NOMO-1 (cell line): ENCODE measurements at regions not wholly inside any gene's neighbourhood (a gene's known extent, or its start where the extent isn't known, plus 50 kb on each side); places are given as distances from the start of the nearest gene placed in this dataset.

Experiments used
- DNase-seq, 2 experiments: peaks; one replicate each; lab custom pipeline; 2025; ENCODE audit not compliant: unreplicated experiment in 2 of 2; lab: John Stamatoyannopoulos, UW

DNA sequence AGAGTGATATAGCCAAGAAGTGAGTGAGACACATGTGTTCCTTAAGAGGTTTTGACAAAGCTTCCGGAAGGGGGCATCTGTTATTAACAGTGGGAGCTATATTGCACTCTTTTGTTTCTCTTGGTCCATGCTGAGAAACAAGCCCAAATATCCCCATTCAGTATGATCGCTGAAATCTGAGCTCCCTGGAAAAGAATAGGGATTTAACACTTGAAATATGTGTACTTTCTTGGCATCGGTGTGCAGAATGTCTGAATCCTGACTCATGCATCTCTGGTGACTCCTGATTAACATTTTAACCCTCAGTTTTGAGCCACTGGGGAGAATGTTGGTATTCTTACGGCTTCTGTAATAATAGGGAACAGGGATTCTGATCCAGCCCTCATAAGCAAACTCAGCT lies 448.1 kb downstream of the TSN start:
- DNase-seq, result no peak

GRCh38 chr2:122205641-122206040 lies 450.2 kb downstream of the TSN start:
- no peak for DNase-seq

DNA sequence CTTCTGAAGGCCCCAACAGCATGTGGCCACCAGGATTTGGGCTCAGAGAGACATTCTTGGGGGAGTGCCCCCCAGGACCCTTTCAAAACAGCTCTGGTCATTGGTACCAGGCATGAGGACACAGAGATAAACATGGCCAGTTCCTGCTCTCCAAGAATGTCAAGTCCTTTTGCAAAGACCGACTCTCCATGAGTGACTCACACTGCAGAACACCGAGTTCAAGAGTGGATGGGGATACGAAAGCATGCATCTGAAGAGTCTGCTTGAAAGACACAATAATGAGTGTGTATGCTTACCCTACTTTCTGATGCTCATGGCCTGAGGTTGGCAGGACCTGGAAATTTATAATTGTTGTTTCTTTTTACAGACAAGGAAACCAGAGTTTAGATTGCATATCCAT lies 450.6 kb downstream of the TSN start:
- DNase-seq, result no peak

DNA sequence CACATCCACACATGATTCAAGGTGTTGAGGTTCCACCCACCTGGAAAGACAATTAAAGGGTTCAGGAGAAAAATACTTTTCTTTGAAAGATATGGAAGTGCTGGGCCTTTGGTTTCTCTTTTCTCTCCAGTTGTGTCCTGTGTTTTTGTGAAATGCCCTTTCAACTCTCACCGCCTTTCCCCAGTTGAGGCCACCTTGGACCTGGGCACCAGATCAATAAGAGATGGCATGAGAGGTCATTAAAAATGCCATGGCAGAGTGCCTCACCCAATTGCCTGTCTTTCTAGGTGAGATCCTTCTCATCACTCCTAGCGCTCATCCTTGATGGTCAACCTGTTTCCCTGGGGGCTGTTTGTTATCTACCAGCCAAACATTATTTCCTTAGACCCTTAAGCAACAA lies 453.9 kb downstream of the TSN start:
- no peak for DNase-seq

DNA sequence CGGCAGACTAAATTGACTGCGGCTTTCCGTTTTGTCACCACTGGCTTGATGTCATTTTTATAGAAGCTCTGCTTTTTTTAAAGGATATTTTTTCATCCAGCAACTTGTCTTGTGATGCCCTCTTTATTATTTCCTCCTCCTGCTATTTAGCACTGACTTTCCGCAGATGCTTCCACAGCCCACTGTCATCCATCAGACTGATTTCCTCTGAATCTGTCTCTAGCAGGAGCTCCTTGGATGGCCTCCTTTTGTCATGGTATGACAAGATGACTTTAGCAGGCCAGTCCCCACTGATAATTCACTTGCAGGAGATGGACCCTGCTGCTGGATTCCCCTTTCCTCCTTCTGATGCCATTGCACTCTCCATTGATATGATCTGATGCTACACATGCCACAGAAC lies 454.6 kb downstream of the TSN start:
- no peak for DNase-seq

- no peak for DNase-seq
Observed at GRCh38 chr2:122210898-122211856, 455.7 kb downstream of the TSN start.

DNA sequence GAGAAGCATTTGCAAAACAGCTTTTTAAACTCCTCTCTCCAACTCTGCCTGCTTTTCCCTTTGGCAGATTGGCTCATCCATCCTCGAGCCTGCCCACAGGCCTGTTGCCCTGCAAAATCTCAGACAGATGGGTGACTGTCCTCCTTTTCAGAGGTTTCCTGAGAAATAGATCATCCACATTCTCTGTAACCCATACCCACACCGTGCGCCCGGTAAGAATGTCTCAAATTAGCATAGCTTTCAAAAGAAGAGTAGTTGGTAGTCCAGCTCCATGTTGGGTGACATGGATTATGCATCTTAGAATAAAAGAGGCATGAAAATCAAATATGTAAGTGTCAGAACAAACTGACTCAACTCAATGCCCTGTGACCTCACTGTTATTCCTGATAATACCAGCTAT lies 457.9 kb downstream of the TSN start:
- no peak for DNase-seq

- DNase-seq, result no peak
Observed at GRCh38 chr2:122216071-122216470, 460.6 kb downstream of the TSN start.

- no peak for DNase-seq
Observed at GRCh38 chr2:122216901-122217300, 461.4 kb downstream of the TSN start.

DNA sequence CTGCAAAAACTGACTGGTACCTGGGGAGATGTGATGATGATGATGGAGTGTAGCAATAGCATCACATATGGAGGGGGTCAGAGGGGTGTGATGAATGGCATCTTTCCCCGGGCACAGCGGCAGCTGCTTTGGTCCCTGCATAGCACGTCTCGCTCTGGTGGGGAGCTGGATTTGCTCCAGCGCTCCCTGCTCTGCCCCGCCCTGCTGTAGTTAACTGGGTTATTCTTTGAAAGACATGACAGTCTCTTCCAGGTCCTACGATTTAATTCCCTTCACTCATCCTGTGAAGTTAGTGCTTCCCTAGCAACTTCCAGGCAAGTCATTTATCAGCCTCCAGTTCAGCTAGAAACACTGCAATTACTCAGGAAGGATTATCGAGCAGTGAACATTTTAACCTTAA lies 463.1 kb downstream of the TSN start:
- DNase-seq, result no peak

- no peak for DNase-seq
Observed at GRCh38 chr2:122219504-122219903, 464.1 kb downstream of the TSN start.

DNA sequence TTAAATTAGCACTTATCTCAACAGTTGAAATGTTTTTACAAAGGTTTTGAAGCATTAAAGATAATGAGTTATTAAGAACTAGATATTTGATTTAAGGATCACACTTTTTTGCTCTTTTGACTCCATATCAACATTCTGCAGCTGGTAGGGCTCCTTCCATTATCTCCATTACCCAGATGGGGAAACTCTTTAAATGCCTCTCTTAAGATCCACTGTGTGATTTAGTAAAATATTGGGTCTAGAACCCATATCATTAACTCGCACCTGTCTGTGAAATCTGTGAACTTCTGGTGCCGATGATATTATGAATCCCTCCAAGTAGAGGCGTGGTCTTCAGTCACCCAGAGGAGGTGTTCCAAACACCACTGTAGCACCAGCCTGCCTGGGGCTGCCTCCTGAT lies 466.2 kb downstream of the TSN start:
- no peak for DNase-seq

DNA sequence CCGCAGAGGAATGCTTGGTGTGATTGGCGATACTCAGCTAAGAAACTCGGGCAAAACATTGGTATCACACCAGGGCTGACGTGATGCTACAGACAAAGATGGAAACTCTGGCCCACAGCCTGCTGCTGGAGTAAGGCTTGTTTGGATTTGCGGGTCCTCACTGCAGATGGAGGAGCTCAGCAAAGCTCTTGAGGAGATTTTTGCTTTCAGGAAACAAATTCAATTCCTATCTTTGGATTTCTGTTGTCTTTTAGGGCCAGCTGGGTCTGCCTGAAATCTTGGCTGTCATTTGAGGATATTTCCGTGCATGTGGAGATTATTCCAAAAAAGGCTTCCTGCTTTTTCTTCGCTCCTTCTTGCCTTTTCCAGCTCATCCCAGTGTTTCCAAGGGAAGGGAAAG lies 475.8 kb downstream of the TSN start:
- no peak for DNase-seq

GRCh38 chr2:122233372-122233771 lies 477.9 kb downstream of the TSN start:
- DNase-seq, result no peak

DNA sequence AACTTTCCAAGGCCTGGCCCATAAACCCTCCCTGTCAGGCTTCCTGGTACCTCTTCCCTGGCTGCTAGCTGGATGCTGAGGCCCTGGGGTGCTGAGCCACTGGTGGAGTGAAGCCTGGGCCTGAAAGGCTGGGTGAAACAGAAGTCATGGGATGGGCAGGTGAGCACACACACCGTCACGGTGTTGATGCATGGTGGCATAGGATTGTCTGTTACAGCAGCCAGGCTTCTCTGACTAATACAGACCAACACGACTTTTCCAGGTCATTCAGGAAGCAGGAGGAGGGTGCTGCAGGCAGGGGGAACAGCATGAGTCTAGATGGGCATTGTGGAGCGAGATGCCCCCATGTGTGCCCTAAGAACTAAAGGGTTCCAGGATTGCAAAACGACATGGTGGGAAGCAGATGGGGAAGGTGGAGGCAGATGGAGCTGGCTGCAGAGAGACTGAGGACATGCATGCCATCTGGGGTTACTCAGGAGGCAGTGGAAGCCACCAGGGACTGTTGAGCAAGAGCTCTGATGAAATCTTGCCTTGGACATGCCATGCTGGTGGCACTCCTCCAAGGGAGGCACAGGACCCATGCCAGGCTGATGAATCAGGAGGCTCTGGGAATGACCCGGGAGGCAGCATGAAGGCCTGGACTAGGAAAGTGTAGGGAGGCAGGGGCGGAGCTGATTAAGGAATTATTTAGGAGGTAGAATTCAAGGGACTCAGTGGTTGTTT lies 480.9 kb downstream of the TSN start:
- no peak for DNase-seq

- DNase-seq, result no peak
Observed at GRCh38 chr2:122236925-122237324, 481.5 kb downstream of the TSN start.

DNA sequence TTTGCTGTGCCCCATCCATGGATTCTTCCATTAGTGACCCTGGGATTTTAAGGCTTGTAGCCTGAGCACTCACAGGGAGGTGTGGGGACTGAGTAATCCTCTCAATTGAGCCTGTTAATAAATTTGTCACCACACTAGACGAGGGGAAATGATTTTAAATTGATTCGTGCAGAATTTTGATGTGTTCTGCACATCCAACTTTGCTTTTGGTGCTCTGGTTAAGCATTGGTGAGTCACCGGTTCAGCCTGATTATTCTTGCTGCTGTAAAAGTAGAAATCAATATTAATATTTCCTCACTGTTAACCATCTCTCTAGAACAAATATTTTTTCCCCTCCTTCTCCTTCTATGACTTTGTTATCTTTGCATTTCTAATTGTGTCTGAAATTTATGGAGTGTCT lies 482.0 kb downstream of the TSN start:
- DNase-seq, result no peak

DNA sequence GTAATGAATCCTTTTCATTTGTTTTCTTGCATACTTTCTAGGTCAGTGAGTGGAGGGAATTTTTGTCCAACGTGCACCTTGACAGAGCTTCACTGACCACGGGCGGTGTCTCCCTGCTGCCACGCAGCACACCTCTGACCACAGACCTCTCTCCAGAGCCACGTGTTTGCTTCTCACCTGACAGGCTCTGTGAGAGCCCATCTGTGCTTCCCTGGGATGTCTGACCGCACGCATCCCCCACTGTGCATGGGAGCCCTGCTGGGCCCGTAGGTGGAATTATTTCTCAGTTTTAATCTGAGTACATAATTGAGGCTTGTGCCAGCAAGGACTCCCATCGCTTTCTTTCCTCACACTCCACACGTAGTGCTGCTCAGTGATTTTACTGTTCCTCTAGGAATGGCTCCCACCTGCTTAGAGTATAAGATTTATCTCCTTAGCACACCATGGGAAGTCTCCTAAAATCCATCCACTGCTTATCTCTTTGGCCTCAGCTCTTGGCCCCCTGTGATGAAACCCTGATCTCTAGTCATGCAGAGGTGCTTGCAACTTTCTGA lies 482.6 kb downstream of the TSN start:
- no peak for DNase-seq

DNA sequence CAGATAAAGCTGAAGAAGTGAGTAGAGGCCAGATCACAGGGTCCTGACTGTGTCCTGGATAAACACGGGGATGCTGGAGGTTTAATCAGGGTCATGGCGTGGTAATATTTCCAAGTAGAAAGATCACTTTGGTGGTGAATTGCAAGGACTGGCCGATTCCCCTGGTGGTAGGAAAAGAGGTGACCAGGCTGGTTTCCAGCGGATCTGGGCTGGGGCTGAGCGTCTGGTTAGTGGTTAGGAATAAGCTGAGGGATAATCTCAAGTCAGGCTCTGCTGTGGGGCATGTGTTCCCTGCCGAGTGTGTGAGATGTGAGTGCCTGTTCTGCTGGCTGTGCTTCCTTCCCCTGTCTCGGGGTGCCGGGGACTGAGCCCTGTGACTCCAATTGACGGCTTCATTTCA lies 484.0 kb downstream of the TSN start:
- DNase-seq, result no peak

GRCh38 chr2:122244598-122245229 lies 489.3 kb downstream of the TSN start:
- no peak for DNase-seq

DNA sequence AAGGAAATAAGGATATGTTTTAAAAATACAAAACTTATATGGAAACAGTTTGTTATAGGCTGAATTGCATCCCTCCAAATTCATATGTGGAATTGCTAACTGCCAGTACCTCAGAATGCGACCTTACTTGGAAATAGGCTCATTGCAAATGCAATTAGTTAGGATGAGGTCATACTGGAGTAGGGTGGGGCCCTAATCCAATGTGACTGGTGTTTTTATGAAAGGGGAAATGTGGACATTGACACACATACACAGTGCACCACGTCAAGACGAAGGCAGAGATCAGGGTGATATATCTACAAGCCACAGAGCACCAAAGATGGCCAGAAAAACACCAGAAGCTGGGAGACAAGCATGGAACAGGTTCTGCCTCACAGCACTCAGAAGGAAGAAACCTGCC lies 494.2 kb downstream of the TSN start:
- no peak for DNase-seq
